ENCODE measurements at regions not wholly inside any gene's neighbourhood (a gene's known extent, or its start where the extent isn't known, plus 50 kb on each side); places are given as distances from the start of the nearest gene placed in this dataset.

DNA sequence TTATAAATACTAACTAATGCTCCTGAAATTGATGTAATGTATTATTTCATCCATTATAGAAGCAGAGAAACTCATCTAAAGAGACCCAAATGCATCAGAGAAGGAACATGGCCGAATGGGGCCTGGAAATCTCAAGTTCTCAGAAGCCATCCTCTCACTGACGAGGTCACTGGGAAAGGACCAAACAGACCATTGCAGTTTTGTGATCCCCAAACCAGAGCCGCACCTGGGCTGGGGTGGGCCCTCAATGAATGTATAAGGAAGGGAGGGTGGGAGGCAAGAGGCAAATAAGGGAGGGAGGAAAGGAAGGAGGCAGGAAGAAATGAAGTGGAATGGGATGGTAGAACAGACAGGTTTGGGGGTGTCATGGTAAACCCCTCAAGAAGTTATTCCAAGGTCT, 245.3 kb upstream of the ID2 start:
- H3K4me1 Mint-ChIP-seq (ENCODE audit: low read depth) = peaks cover 6% of the 10 kb centered on the region; the same call in 1 of the 2 replicates
- H3K36me3 Mint-ChIP-seq (ENCODE audit: low read depth) = no peaks in the 10 kb centered on the region
- no peak overlapping the region for H3K27ac Mint-ChIP-seq
- DNase-seq = no peak
- no peak overlapping the region for H3K4me3 Mint-ChIP-seq
- peaks cover 6% of the 10 kb centered on the region for H3K27me3 Mint-ChIP-seq (ENCODE audit: insufficient read depth)
- no peak for TF ChIP-seq CTCF (IDR thresholded peaks at IDR 0.05)
- H3K9me3 Mint-ChIP-seq = no peaks in the 10 kb centered on the region; the same call in 1 of the 2 replicates

DNA sequence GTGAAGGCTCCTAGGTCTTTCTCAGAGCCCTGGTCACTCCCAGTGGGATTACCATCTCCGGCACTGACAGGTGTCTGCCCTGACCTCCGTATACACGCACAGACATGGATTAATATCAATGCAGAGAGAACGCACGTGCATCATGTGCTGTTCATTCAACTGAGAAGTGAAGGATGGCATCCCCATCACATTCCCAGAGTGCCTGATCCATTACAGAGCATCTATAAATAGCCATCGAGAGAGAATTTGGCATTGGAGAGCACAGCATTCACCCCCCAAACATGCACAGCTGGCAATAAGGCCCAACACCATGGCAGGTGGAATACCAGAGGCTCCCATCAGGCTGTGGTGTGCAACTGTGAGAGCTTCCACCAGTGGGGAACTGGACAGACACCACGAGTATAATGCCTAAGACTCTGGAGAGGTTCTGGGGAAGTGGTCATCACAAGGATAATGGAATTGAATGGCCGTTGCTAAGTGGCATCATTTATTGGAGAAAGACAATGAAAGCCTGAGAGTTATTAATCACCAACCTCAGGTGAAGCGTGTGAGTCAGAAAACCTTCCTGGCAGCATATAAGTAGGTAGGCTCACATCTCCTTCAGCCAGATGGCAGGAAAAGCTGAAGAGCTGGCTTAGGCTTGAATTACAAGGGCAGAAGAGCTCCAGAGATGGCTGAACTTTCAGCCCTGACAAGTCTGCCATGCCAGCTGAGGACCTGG, 244.5 kb upstream of the ID2 start:
- TF ChIP-seq CTCF (IDR thresholded peaks at IDR 0.05) = no peak
- DNase-seq = no peak
- Mint-ChIP-seq H3K36me3 (ENCODE audit: low read depth) (no peaks in the 10 kb centered on the region), H3K4me3 (no peak overlapping the region), H3K9me3 (no peaks in the 10 kb centered on the region; the same call in 1 of the 2 replicates), H3K27me3 (ENCODE audit: insufficient read depth) (peaks cover 6% of the 10 kb centered on the region), H3K4me1 (ENCODE audit: low read depth) (peaks cover 6% of the 10 kb centered on the region; the same call in 1 of the 2 replicates), H3K27ac (no peak overlapping the region)

- TF ChIP-seq CTCF (IDR thresholded peaks at IDR 0.05) = no peak
- Mint-ChIP-seq H3K4me3 (no peak overlapping the region), H3K27ac (no peak overlapping the region), H3K27me3 (ENCODE audit: insufficient read depth) (peaks cover 5% of the 10 kb centered on the region), H3K4me1 (ENCODE audit: low read depth) (peaks cover under 1% of the 10 kb centered on the region; the same call in 1 of the 2 replicates), H3K36me3 (ENCODE audit: low read depth) (no peaks in the 10 kb centered on the region), H3K9me3 (no peaks in the 10 kb centered on the region; the same call in 1 of the 2 replicates)
- DNase-seq = no peak
These were observed 243.9 kb upstream of the ID2 start for GRCh38 chr2:8437949-8438400.

DNA sequence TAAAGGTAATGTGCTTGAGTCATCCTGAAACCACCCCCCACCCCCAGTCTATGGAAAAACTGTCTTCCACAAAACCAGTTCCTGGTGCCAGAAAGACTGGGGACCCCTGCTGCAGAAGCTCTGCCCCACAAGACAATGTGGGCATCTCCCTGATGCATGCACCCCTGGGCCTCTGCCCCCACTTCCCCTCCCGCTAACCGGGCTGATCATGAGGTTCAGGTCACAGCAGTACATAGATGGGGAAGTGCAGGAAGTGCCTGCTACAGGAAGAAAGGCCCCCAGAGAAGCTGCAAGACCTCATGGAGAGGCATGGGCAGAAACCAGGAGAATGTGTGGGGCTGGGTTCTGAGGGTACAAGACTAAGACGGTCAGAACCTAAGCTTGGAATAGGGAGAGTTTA, 243.4 kb upstream of the ID2 start:
- DNase-seq = no peak
- Mint-ChIP-seq H3K36me3 (ENCODE audit: low read depth) (no peaks in the 10 kb centered on the region), H3K27me3 (ENCODE audit: insufficient read depth) (peaks cover 5% of the 10 kb centered on the region), H3K27ac (no peak overlapping the region), H3K4me1 (ENCODE audit: low read depth) (no peaks in the 10 kb centered on the region), H3K9me3 (no peaks in the 10 kb centered on the region; the same call in 1 of the 2 replicates), H3K4me3 (no peak overlapping the region)
- no peak for TF ChIP-seq CTCF (IDR thresholded peaks at IDR 0.05)

DNA sequence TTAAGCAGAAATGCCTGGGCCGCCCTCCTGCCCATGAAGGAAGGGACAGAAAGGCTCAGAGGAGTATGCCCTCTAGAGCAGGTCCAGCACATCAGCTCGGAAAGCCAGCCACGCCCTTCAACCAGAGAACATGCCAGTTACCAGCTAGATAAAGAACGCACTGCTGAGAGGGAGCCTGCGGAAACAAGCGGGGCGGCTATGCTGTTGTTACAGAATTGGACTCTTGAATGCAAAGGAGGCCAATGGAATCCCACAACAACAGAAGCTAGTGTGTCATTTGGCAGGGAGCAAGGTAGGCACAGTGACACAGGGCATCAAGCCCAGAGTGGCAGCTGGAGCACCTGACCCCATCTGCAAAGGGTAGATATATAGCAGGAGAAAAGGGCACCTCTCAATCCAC, 242.9 kb upstream of the ID2 start:
- no peak overlapping the region for H3K4me3 Mint-ChIP-seq

More for the DNA sequence above, 242.9 kb upstream of the ID2 start:
- H3K36me3 Mint-ChIP-seq (ENCODE audit: low read depth) = no peaks in the 10 kb centered on the region
- H3K9me3 Mint-ChIP-seq = no peaks in the 10 kb centered on the region; the same call in 1 of the 2 replicates
- no peaks in the 10 kb centered on the region for H3K4me1 Mint-ChIP-seq (ENCODE audit: low read depth)
- no peak for DNase-seq
- peaks cover 7% of the 10 kb centered on the region for H3K27me3 Mint-ChIP-seq (ENCODE audit: insufficient read depth)
- H3K27ac Mint-ChIP-seq = no peak overlapping the region
- no peak for TF ChIP-seq CTCF (IDR thresholded peaks at IDR 0.05)

Measured in HFFc6 (cell line).